HG03066 (cell line): ENCODE measurements at regions not wholly inside any gene's neighbourhood (a gene's known extent, or its start where the extent isn't known, plus 50 kb on each side); places are given as distances from the start of the nearest gene placed in this dataset.
"Not testable (repeated sequence)": the region's sequence is repeated elsewhere in the genome, so short reads cannot be mapped to it uniquely, and the experiment has no call there.

Source experiments
- ATAC-seq: cut with Tn5 transposase; IDR thresholded peaks from one replicate; pipeline ENCODE4 v1.9.1; 2021; ENCODE audit warnings: low read depth; ENCODE audit not compliant: unreplicated experiment

- ATAC-seq = no peak
These were observed 61.4 kb downstream of the NXNL2 start for GRCh38 chr9:88596376-88596775.

GRCh38 chr9:88604836-88605511 is 70.0 kb downstream of the NXNL2 start:
- ATAC-seq = no peak

DNA sequence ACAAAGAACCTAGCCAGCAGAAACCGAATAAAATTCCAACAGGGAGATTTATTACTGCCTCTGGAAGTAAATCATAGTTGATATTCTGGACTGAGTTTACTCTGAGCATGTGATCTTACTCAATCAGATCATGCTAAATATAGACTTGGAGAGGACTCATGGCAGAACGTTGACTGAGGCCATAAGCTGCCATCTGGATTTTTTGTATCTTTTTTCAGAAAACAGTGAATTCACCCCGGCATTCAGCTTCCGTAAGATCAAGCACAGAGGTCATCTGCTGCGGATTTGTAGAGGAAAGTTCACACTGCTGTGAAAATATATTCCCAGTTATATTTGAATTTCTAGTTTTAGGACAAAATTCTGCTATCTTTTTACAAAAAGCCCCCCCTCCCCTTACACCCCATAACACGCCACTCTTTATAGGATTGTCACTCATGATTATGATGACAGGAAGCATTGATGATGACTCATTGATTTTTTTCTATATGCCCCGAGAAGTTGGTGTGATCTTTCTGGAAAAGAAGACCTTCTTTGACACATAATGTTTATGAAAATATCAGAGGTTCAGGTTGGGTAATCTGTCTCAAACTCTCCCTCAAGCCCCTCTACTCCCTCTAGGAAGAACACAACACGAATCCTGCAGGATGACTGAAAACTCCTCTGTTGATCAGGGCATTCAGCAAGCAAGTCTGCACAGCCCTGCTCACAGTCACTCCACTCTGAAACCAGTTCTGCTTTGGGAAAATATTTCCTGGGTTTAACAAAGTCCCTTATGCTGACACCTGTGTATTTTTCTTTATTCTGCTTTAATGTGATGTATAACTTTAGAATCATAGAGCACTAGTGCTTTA is 70.8 kb downstream of the NXNL2 start:
- ATAC-seq = no peak

DNA sequence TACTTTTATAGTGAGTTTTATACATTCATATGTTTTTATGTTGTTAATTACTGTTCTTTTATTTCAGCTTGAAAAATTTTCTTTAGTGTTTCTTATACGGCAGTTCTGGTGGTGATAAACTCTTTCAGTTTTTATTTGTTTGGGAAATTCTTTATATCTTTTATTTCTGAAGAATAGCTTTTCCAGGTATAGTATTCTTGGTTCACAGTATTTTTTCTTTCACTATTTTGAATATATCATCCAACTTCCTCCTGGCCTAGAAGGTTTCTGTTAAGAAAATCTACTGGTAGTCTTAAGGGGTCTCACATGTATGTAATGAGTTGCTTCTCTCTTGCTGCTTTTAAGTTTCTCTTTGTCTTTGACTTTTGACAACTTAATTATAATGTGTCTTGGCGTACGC is 79.4 kb downstream of the NXNL2 start:
- ATAC-seq = no peak

DNA sequence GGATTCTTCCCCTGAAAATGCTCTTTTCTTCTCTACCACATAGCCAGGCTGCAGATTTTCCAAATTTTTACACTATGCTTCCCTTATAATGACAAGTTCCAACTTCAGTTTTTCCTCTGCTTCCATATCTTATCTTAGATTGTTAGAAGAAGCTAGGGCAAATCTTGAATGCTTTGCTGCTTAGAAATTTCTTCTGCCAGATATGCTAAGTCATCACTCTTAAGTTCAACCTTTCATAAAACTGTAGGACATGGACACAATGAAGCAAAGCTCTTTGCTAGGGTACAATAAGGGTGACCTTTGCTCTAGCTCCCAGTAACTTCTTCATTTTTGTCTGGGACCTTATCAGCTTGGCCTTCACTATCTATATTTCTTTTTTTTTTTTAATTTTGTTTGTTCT is 88.7 kb downstream of the NXNL2 start:
- no peak for ATAC-seq

GRCh38 chr9:88628114-88628513 is 93.1 kb downstream of the NXNL2 start:
- no peak for ATAC-seq

GRCh38 chr9:88628811-88629210 is 93.8 kb downstream of the NXNL2 start:
- ATAC-seq = no peak

DNA sequence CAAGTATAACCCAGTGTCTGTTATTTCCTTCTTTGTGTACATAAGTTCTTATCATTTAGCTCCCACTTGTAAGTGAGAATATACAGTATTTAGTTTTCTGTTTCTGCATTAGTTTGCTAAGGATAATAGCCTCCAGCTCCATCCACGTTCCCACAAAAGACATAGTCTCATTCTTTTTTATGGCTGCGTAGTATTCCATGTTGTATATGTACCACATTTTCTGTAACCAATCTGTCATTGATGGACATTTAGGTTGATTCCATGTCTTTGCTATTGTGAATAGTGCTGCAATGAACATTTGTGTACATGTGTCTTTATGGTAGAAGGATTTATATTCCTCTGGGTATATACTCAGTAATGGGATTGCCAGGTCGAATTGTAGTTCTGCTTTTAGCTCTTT is 95.6 kb downstream of the NXNL2 start:
- not testable (repeated sequence) for ATAC-seq

GRCh38 chr9:88635151-88635550 is 100.2 kb downstream of the NXNL2 start:
- ATAC-seq = no peak

DNA sequence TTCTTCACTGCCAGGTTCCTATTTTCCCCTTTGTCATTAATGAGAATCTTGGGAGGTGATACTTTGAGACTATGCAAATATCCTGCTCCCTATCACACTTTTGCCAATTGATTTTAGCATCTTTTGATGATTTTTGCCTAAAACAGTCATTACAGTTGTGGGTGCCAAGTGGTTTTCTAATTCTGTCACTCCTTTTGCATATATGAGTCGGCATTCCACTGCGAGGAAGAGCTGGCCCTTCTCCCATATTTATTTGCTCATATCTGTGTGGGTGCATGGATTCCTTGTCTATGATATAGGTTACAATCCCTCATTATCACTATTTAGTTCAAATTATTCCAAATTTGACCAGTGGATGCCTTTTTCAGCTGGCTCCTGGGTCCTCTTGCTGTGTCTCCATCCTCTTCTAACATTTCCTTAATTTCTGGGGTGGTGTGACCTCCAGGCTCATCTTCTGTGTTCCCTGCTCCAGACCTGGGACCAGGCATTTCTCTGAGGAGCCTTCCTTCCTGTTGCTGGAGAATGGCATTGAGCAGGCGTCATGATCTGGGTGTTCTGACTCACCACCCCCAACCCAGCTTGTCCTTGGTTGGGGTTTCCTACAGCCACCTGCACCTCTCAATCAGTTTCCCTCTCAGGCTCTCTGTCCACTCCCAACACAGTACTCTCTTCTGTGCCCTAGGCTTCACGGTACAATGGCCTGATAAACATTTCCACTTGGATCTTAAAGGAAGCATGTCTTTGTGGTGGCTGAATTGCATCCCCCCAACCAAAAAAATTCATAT is 106.7 kb downstream of the NXNL2 start:
- no peak for ATAC-seq

DNA sequence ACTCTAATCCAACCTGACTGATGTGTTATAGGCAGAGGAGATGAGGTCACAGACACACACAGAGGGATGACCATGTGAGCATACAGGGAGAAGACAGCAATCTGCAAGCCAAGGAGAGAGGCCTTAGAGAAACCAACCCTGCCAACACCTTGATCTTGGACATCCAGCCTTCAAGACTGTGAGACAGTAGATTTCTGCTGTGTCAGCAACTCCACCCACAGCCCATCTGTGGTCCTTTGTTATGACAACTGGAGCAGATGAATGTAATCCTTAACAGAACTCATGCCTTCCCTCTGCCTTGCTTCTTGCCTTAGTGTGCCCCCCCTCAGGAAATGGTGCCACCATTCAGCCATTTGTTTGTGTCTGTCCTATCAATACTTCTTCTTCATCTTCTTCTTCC is 107.4 kb downstream of the NXNL2 start:
- no peak for ATAC-seq

GRCh38 chr9:88643931-88644330 is 109.0 kb downstream of the NXNL2 start:
- no peak for ATAC-seq

GRCh38 chr9:88645172-88645878 is 110.3 kb downstream of the NXNL2 start:
- ATAC-seq = no peak

DNA sequence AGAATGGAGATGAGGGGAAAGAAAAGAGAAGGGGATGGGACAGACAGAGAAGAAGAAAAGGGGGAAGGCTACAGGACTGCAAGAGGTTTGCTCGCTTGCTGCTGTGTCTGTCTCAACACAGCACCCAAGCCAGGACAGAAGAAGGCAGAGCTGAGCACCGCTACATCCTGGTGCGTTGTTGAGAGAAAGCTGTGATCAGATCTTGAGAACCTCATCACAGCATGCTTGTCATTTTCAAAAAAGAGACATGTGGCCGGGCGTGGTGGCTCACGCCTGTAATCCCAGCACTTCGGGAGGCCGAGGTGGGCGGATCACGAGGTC is 110.9 kb downstream of the NXNL2 start:
- ATAC-seq = no peak

DNA sequence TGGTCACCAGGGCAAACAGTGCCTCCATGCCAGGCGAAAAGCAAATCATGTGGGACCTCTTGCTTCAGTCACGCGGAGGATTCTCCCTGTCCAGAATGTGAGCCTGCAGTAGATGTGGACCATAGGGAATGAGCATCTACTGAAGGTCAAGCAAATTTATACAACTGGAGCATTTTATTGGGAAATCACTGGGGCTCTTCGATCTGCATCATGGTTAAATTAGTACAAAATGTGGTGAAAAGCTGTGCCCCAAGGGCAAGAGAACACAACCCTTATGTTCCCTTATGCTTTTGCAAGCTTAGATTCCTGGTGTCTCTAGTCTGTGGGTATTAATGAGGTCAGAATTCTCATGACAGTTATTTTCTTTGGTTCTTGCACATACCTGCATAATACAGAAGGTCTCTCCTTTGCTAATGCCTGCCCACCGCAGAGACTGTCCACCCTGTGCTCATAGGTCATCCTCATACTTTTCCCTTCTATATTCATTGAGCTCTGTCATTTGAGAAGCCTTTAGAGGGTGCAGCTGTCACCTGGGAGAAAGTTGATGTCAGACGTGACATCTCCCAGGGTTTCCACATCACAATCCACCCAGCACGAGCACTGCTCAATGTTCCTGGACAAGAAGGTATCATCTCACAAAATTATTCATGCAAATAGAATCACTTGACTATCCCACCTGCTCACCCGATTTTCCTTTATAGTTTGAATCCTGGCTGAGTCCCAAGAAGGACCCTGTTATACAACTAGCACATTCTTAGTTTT is 111.7 kb downstream of the NXNL2 start:
- no peak for ATAC-seq

DNA sequence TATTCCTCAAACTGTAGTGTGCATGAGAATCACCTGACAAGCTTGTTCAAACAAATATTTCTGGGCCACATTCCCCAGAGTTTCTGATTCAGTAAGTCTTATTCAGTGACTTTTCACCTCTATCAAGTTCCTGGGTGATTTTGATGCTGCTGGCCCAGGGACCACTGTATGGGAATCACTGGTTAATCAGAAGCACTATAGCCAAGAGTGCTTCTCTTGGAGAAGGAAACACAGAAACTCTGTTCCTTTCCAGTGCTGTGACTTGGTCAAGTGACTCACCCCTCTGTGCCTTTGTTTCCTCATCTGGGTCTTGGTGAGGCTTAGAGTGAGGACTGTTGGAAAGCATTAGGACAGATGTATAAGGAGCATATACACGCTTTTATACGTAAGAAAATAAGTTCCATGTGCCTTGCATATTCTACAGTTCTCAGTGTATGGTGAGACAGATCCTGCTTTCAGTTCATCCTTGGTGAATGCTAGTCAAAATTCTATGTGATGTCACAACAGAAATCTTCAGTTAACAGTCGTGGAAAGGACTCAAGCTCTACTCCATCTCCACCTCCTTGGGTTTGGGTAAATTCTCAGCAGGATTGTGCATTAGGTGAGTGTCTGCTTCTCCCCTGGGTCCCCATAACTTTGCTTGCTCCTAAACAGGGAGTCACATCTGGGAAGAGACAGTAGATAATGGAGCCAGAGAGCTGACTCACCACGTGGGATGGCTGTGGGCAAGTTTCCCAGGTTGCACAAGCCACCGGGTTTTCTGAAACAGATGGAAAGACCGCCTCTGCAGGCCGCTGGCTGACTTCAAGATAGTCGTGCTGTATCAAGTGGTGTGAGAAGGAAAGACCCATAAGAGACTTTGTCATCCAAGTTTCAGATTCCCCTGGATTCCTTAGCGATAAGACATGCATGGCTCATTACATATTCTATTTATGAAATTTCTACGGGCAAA is 117.0 kb downstream of the NXNL2 start:
- no peak for ATAC-seq

DNA sequence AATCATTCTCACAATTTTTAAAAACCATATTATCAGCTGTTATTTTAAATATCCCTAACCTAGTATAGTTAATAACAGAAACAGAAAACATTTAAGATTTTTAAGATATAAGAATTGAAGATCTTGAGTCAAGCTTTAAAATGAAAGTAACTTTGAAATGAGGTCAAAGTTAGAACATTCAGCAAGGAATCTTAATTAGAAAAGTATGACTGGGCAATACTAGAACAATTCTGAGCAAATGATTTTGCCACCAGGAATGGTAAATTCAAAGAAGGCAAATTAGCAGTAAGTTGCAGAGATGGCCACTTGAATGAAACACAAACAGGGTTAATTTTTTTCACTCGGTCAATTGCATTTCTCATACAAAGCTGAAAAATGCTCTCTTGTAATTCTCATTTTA is 117.9 kb downstream of the NXNL2 start:
- ATAC-seq = no peak

DNA sequence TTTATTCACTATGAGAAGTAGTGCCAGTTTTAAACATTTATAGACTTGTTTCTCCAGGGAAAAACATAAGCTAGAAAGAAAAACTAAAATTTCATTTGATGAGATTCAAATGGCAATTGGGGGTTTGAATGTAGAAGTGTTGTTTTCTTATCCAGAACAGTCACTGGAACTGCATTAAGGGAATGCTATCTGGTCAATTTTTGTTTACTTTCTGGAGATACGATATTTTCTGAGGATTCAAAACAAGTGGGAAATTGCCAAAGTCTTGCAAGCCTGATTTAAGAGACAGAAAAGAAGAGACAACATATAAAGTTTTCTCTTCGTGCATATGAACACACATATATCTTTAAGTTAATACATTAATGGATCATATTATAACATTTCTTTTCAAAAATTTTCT is 118.4 kb downstream of the NXNL2 start:
- no peak for ATAC-seq

DNA sequence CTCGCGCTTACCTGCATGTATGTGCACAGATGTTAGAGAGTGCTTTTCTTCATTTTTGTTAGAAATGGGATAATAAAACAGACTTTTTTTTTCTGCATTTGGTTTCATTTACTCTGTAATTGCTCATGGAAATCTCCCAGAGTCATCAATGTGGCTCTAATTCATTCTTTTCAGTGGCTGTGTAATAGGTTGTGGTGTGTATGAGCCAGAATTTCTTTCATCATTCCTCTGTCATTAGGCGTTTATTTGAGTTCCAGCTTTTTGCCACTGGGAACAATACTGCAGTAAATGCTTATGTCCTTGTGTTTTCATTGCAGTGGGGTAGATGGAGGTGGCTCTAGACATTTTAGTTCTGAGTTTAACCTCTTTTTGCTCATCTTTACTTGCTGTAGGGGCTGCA is 118.9 kb downstream of the NXNL2 start:
- no peak for ATAC-seq
